Neuronal stem cell (in vitro differentiated cells): ENCODE measurements at regions not wholly inside any gene's neighbourhood (a gene's known extent, or its start where the extent isn't known, plus 50 kb on each side); places are given as distances from the start of the nearest gene placed in this dataset.

Source experiments
- DNase-seq: peaks from one replicate; pipeline ENCODE4 v3.0.0-alpha.2; 2013; ENCODE audit warnings: low spot score
- H2AFZ ChIP-seq: one replicate; pipeline ENCODE4 v1.6.1; 2013; ENCODE audit warnings: mild to moderate bottlenecking, low read length, inconsistent platforms
- H2AK5ac ChIP-seq: 2 replicates; pipeline ENCODE4 v1.6.1; 2013; ENCODE audit warnings: low read depth, mild to moderate bottlenecking, inconsistent platforms, low read length, moderate library complexity, mixed read lengths
- H2BK120ac ChIP-seq: 2 replicates; pipeline ENCODE4 v1.6.1; 2013; ENCODE audit warnings: low read depth, mild to moderate bottlenecking, inconsistent platforms, low read length, moderate library complexity, mixed read lengths
- H2BK12ac ChIP-seq: one replicate; pipeline ENCODE4 v1.6.1; 2013; ENCODE audit warnings: low read length, inconsistent platforms
- H2BK15ac ChIP-seq: 2 replicates; pipeline ENCODE4 v1.6.1; 2013; ENCODE audit warnings: mild to moderate bottlenecking, low read length, inconsistent platforms, mixed read lengths
- H2BK5ac ChIP-seq: one replicate; pipeline ENCODE4 v1.6.1; 2013; ENCODE audit warnings: inconsistent platforms, mild to moderate bottlenecking, low read length, moderate library complexity
- H3K14ac ChIP-seq: one replicate; pipeline ENCODE4 v1.6.1; 2013; ENCODE audit warnings: low read length, inconsistent platforms
- H3K18ac ChIP-seq: 2 replicates; pipeline ENCODE4 v1.6.1; 2013; ENCODE audit warnings: low read length, inconsistent platforms
- H3K23ac ChIP-seq: 2 replicates; pipeline ENCODE4 v1.6.1; 2013; ENCODE audit warnings: low read depth, mild to moderate bottlenecking, mixed read lengths, low read length, inconsistent platforms; ENCODE audit not compliant: poor library complexity
- H3K27ac ChIP-seq: replicated peaks from 3 replicates; pipeline ENCODE4 v1.5.1; 2013; ENCODE audit warnings: low read length, inconsistent platforms
- H3K27me3 ChIP-seq, 3 experiments: 2 replicates each; pipeline ENCODE4 v1.6.1; 2013; ENCODE audit warnings: low read length in 3 of 3, mild to moderate bottlenecking in 2 of 3, inconsistent platforms in 1 of 3, low read depth in 1 of 3, mixed read lengths in 1 of 3, moderate library complexity in 1 of 3; ENCODE audit not compliant: control insufficient read depth in 3 of 3, insufficient read depth in 3 of 3
- H3K36me3 ChIP-seq, 2 donors: replicated peaks in 1 of 2; 2 replicates each; pipeline ENCODE4 v1.6.1; 2013; ENCODE audit warnings: low read length in 2 of 2; ENCODE audit not compliant: control insufficient read depth in 2 of 2, insufficient read depth in 2 of 2
- H3K4ac ChIP-seq: 2 replicates; pipeline ENCODE4 v1.6.1; 2013; ENCODE audit warnings: inconsistent platforms, mild to moderate bottlenecking, low read length, moderate library complexity
- H3K4me1 ChIP-seq, 2 donors: 1 replicate in 1 of 2; 2 replicates in 1 of 2; pipeline ENCODE4 v1.6.1; 2013; ENCODE audit warnings: low read length in 2 of 2, low read depth in 1 of 2; ENCODE audit not compliant: control insufficient read depth in 2 of 2, insufficient read depth in 1 of 2
- H3K4me2 ChIP-seq: one replicate; pipeline ENCODE4 v1.6.1; 2013; ENCODE audit warnings: mild to moderate bottlenecking, low read length, inconsistent platforms; ENCODE audit not compliant: insufficient read depth, poor library complexity, severe bottlenecking
- H3K4me3 ChIP-seq, 2 donors: 2 replicates each; pipeline ENCODE4 v1.5.1; 2013; ENCODE audit warnings: low read length in 2 of 2, mild to moderate bottlenecking in 2 of 2, inconsistent platforms in 1 of 2, moderate library complexity in 1 of 2
- H3K79me1 ChIP-seq: one replicate; pipeline ENCODE4 v1.6.1; 2013; ENCODE audit warnings: low read depth, mild to moderate bottlenecking, inconsistent platforms, low read length, moderate library complexity
- H3K9ac ChIP-seq: one replicate; pipeline ENCODE4 v1.6.1; 2013; ENCODE audit warnings: mild to moderate bottlenecking, low read depth, low read length, inconsistent platforms; ENCODE audit not compliant: poor library complexity
- H3K9me3 ChIP-seq, 2 donors: replicated peaks in 1 of 2; 2 replicates each; pipeline versions ENCODE3 to v1.6.1; 2013; ENCODE audit warnings: low read length in 2 of 2, mild to moderate bottlenecking in 2 of 2, inconsistent platforms in 1 of 2, low read depth in 1 of 2, mixed read lengths in 1 of 2, moderate library complexity in 1 of 2; ENCODE audit not compliant: control insufficient read depth in 2 of 2, insufficient read depth in 1 of 2
- H4K8ac ChIP-seq: one replicate; pipeline ENCODE4 v1.6.1; 2013; ENCODE audit warnings: low read depth, mild to moderate bottlenecking, inconsistent platforms, low read length, moderate library complexity
- H4K91ac ChIP-seq: one replicate; pipeline ENCODE4 v1.6.1; 2013; ENCODE audit warnings: low read length, low read depth, mild to moderate bottlenecking, inconsistent platforms; ENCODE audit not compliant: poor library complexity
- WGBS, 2 donors: extraction: QIAGEN DNeasy Blood & Tissue Kit; methylation state at CpG; one replicate each; pipeline ENCODE4 v1.1.7; 2013; ENCODE audit warnings: missing lambda C conversion rate in 2 of 2, mixed read lengths in 1 of 2; ENCODE audit not compliant: insufficient read length in 2 of 2, insufficient replicate concordance in 1 of 2; ENCODE audit errors: extremely low coverage in 2 of 2; 5-methylcytosine and 5-hydroxymethylcytosine counted together

DNA sequence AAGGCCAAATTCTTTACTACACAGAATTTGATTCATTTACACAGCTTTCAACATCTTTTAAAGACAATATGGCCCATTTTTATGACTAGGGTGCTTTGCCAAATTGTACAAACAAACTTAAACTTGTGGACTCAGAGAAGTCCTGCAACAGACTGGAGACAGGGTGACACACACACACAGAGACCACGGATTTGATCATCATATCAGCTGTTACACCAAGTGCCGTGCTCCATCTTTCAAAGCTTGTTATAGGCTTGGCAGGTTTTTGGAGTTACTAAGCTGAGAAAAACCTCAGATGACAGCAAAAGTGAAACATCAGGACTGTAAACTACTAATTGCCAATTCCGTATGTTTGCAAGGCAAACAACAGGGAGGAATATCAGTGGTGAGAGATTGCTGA lies 811.7 kb downstream of the GALC start:
- no peak for DNase-seq
- no peak overlapping the region for H2BK120ac ChIP-seq
- H3K14ac ChIP-seq = no peak overlapping the region
- no peak overlapping the region for H2AK5ac ChIP-seq
- no peak overlapping the region for H3K4ac ChIP-seq
- no peak overlapping the region for H3K4me2 ChIP-seq
- H3K4me3 ChIP-seq = no peak overlapping the region
- H3K9me3 ChIP-seq = no peaks in the 10 kb centered on the region
- H3K18ac ChIP-seq = no peak overlapping the region
- H3K27me3 ChIP-seq = no peaks in the 10 kb centered on the region
- no peak overlapping the region for H2BK12ac ChIP-seq
- H2BK15ac ChIP-seq = no peak overlapping the region
- H3K27ac ChIP-seq = no peak overlapping the region
- H3K4me1 ChIP-seq = no peaks in the 10 kb centered on the region
- H3K23ac ChIP-seq = no peak overlapping the region
- WGBS, 2 donors = no CpG with 5 or more reads among the region's 3 CpGs
- H2AFZ ChIP-seq = no peak overlapping the region
- H2BK5ac ChIP-seq = no peak overlapping the region
- H4K8ac ChIP-seq = no peak overlapping the region
- H3K79me1 ChIP-seq = no peaks in the 10 kb centered on the region
- no peak overlapping the region for H4K91ac ChIP-seq
- H3K9ac ChIP-seq = no peak overlapping the region
- H3K36me3 ChIP-seq = no peaks in the 10 kb centered on the region

GRCh38 chr14:87179936-87180335 lies 813.0 kb downstream of the GALC start:
- H3K4me2 ChIP-seq = no peak overlapping the region
- no peak overlapping the region for H2AFZ ChIP-seq
- no peak overlapping the region for H3K14ac ChIP-seq
- H3K4me3 ChIP-seq = no peak overlapping the region
- no peaks in the 10 kb centered on the region for H3K27me3 ChIP-seq
- H3K4me1 ChIP-seq = no peaks in the 10 kb centered on the region
- no peak for DNase-seq
- H2BK120ac ChIP-seq = no peak overlapping the region
- no peak overlapping the region for H2BK5ac ChIP-seq
- H3K9ac ChIP-seq = no peak overlapping the region
- H3K79me1 ChIP-seq = no peaks in the 10 kb centered on the region
- no peak overlapping the region for H4K8ac ChIP-seq
- H4K91ac ChIP-seq = no peak overlapping the region
- no peak overlapping the region for H2BK15ac ChIP-seq
- no peak overlapping the region for H2AK5ac ChIP-seq
- H3K18ac ChIP-seq = no peak overlapping the region
- no peak overlapping the region for H3K27ac ChIP-seq
- H3K9me3 ChIP-seq = no peaks in the 10 kb centered on the region
- no CpG with 5 or more reads among the region's 6 CpGs for WGBS, 2 donors
- H2BK12ac ChIP-seq = no peak overlapping the region
- no peaks in the 10 kb centered on the region for H3K36me3 ChIP-seq
- H3K4ac ChIP-seq = no peak overlapping the region
- H3K23ac ChIP-seq = no peak overlapping the region

GRCh38 chr14:87178277-87178676 lies 814.7 kb downstream of the GALC start:
- DNase-seq = no peak
- WGBS, 2 donors = no CpG with 5 or more reads among the region's 1 CpG
- Histone ChIP-seq H3K4ac (no peak overlapping the region), H3K9me3 (no peaks in the 10 kb centered on the region), H3K4me1 (no peaks in the 10 kb centered on the region), H3K36me3 (no peaks in the 10 kb centered on the region), H4K8ac (no peak overlapping the region), H3K27me3 (no peaks in the 10 kb centered on the region), H3K9ac (no peak overlapping the region), H3K18ac (no peak overlapping the region), H3K23ac (no peak overlapping the region), H3K14ac (no peak overlapping the region), H2BK12ac (no peak overlapping the region), H3K4me3 (no peak overlapping the region), H3K79me1 (no peaks in the 10 kb centered on the region), H3K27ac (no peak overlapping the region), H2BK5ac (no peak overlapping the region), H2AFZ (no peak overlapping the region), H3K4me2 (no peak overlapping the region), H2BK120ac (no peak overlapping the region), H2BK15ac (no peak overlapping the region), H2AK5ac (no peak overlapping the region), H4K91ac (no peak overlapping the region)

DNA sequence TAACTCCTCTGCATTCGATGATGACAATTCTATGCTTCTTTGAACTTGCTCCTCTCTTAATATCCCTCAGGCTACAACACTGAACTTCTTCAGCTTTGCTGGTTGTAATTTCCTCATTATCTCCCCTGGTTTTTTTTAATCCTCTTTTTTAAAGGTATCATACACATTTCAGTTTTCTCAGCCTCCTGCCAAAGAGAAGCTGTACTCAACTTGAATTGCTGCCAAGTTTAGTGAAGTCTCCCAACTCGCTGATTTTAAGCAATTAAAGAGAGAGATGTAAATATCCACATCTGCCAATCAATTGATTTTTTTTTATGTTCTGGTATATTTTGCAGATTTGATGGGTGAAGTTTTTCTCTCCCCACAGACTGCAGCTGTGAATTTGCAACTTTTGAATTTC lies 817.8 kb downstream of the GALC start:
- Histone ChIP-seq H3K4me2 (no peak overlapping the region), H4K91ac (no peak overlapping the region), H3K4ac (no peak overlapping the region), H2BK5ac (no peak overlapping the region), H4K8ac (no peak overlapping the region), H3K9ac (no peak overlapping the region), H3K4me3 (no peak overlapping the region), H2AFZ (no peak overlapping the region), H2BK15ac (no peak overlapping the region), H3K14ac (no peak overlapping the region), H3K4me1 (peaks cover 0 to 2% of the 10 kb centered on the region in 2 donors), H3K9me3 (no peaks in the 10 kb centered on the region), H3K18ac (no peak overlapping the region), H3K36me3 (no peaks in the 10 kb centered on the region), H2BK120ac (no peak overlapping the region), H3K23ac (no peak overlapping the region), H2AK5ac (no peak overlapping the region), H2BK12ac (no peak overlapping the region), H3K27me3 (no peaks in the 10 kb centered on the region), H3K79me1 (no peaks in the 10 kb centered on the region), H3K27ac (no peak overlapping the region)
- no CpG with 5 or more reads among the region's 2 CpGs for WGBS, 2 donors
- no peak for DNase-seq
